Uterus (tissue), 2 donors: ENCODE measurements at regions not wholly inside any gene's neighbourhood (a gene's known extent, or its start where the extent isn't known, plus 50 kb on each side); places are given as distances from the start of the nearest gene placed in this dataset.
"Not testable (repeated sequence)": the region's sequence is repeated elsewhere in the genome, so short reads cannot be mapped to it uniquely, and the experiment has no call there.

Source experiments
- POLR2A ChIP-seq, 2 donors: fragments of 450-650 bp; IDR thresholded peaks; one replicate each; pipeline ENCODE4 v1.6.1; 2016; ENCODE audit warnings: antibody characterized with exemption in 2 of 2, mild to moderate bottlenecking in 1 of 2, moderate library complexity in 1 of 2
- TF ChIP-seq, protein P1 (sequence below), 4 experiments: fragments of 200-600 bp in 2 of 4; fragments of 450-650 bp in 2 of 4; sonication (generic) in 2 of 4; IDR thresholded peaks; one replicate each; pipeline ENCODE4 v1.5.1; 2016 to 2019; ENCODE audit warnings: antibody characterized with exemption in 4 of 4, mild to moderate bottlenecking in 2 of 4, moderate library complexity in 1 of 4

DNA sequence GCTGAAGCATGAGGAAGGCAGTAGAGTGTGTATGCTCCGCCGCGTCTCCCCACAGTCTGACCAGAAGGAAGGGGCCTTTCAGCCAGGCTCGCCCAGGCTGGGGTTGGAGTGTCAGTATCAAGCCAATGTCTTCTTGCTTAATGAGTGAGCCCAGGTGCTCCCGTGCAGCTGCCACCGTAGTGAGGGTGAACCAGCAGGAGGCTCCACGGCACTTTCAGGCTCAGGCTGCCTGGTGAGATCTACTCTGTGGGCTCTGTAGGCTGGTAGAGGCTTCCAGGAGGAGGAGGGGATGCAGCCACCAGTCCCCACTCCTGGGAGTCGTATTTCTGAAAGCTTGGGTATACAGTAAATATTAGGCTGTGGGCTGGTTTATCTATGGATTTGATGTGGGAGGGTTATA, 98.1 kb upstream of the ADCY2 start:
- TF ChIP-seq, protein P1, sequence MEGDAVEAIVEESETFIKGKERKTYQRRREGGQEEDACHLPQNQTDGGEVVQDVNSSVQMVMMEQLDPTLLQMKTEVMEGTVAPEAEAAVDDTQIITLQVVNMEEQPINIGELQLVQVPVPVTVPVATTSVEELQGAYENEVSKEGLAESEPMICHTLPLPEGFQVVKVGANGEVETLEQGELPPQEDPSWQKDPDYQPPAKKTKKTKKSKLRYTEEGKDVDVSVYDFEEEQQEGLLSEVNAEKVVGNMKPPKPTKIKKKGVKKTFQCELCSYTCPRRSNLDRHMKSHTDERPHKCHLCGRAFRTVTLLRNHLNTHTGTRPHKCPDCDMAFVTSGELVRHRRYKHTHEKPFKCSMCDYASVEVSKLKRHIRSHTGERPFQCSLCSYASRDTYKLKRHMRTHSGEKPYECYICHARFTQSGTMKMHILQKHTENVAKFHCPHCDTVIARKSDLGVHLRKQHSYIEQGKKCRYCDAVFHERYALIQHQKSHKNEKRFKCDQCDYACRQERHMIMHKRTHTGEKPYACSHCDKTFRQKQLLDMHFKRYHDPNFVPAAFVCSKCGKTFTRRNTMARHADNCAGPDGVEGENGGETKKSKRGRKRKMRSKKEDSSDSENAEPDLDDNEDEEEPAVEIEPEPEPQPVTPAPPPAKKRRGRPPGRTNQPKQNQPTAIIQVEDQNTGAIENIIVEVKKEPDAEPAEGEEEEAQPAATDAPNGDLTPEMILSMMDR (IDR thresholded peaks at IDR 0.05): not testable (repeated sequence)
- not testable (repeated sequence) for TF ChIP-seq POLR2A (IDR thresholded peaks at IDR 0.05)
